ENCODE measurements at regions not wholly inside any gene's neighbourhood (a gene's known extent, or its start where the extent isn't known, plus 50 kb on each side); places are given as distances from the start of the nearest gene placed in this dataset.

GRCh38 chr6:113513086-113513485 lies 344.1 kb upstream of the MARCKS start:
- no peaks in the 10 kb centered on the region for H3K27me3 ChIP-seq (ENCODE audit: insufficient read depth)
- DNase-seq (ENCODE audit: low spot score) (no peak), ATAC-seq (no peak)
- Mint-ChIP-seq H3K27ac (no peak overlapping the region), H3K4me3 (no peak overlapping the region), H3K27me3 (ENCODE audit: insufficient read depth, low read depth, poor library complexity) (peaks cover 6% of the 10 kb centered on the region), H3K36me3 (ENCODE audit: low read depth) (no peaks in the 10 kb centered on the region), H3K4me1 (no peaks in the 10 kb centered on the region), H3K9me3 (no peaks in the 10 kb centered on the region)
- H3K79me2 ChIP-seq (replicated peaks; ENCODE audit: insufficient read depth): no peaks in the 10 kb centered on the region
- peaks cover 2% of the 10 kb centered on the region; the same call in 1 of the 2 replicates for H3K9me2 ChIP-seq (ENCODE audit: insufficient read depth)
- H3K4me1 ChIP-seq (ENCODE audit: insufficient read depth): no peaks in the 10 kb centered on the region
- H3K36me3 ChIP-seq (ENCODE audit: insufficient read depth): no peaks in the 10 kb centered on the region
- no peaks in the 10 kb centered on the region for H3F3A ChIP-seq (replicated peaks; ENCODE audit: low read depth)
- peak overlapping the region; percentile 63 for H2AFZ ChIP-seq
- H3K27ac ChIP-seq (ENCODE audit: low read depth): no peak overlapping the region
- no peak overlapping the region for H3K4me2 ChIP-seq
- TF ChIP-seq NANOG (IDR thresholded peaks at IDR 0.05; ENCODE audit: borderline replicate concordance): no peak
- no peak for TF ChIP-seq EZH2phosphoT487 (IDR thresholded peaks at IDR 0.05; ENCODE audit: unreplicated experiment)
- TF ChIP-seq CREB1 (CRISPR knock-in tag; IDR thresholded peaks at IDR 0.05; ENCODE audit: low read depth): no peak
- TF ChIP-seq STAT1 (IDR thresholded peaks at IDR 0.05; ENCODE audit: unreplicated experiment): no peak
- no peak for TF ChIP-seq JUNB (IDR thresholded peaks at IDR 0.05; ENCODE audit: unreplicated experiment)
- TF ChIP-seq REST (IDR thresholded peaks at IDR 0.05; ENCODE audit: unreplicated experiment): no peak
- TF ChIP-seq POLR2AphosphoS5 (IDR thresholded peaks at IDR 0.05; ENCODE audit: low read depth): no peak
- TF ChIP-seq ETS1 (IDR thresholded peaks at IDR 0.05): no peak
- no peak for TF ChIP-seq ZNF331 (CRISPR knock-in tag; IDR thresholded peaks at IDR 0.05; ENCODE audit: low read depth)
- TF ChIP-seq CTCF (conservative IDR thresholded peaks at IDR 0.05; ENCODE audit: low read depth in 2 of 2): no peak
- TF ChIP-seq ZNF114 (CRISPR knock-in tag; IDR thresholded peaks at IDR 0.05): no peak
- H4K20me1 ChIP-seq (replicated peaks; ENCODE audit: insufficient read depth): no peaks in the 10 kb centered on the region
- H3K4me3 ChIP-seq: no peak overlapping the region
